ENCODE measurements at regions not wholly inside any gene's neighbourhood (a gene's known extent, or its start where the extent isn't known, plus 50 kb on each side); places are given as distances from the start of the nearest gene placed in this dataset.
"Not testable (repeated sequence)": the region's sequence is repeated elsewhere in the genome, so short reads cannot be mapped to it uniquely, and the experiment has no call there.

GRCh38 chr2:16932826-16933225 is 267.2 kb upstream of the CYRIA start:
- no peak for DNase-seq (ENCODE audit: low read depth)
- no peak for TF ChIP-seq CTCF (conservative IDR thresholded peaks at IDR 0.05; ENCODE audit: low read depth, low read length)
- no peak overlapping the region for H3K4me3 ChIP-seq (ENCODE audit: low read depth, low read length)

- DNase-seq (ENCODE audit: low read depth): no peak
- H3K4me3 ChIP-seq (ENCODE audit: low read depth, low read length): no peak overlapping the region
- no peak for TF ChIP-seq CTCF (conservative IDR thresholded peaks at IDR 0.05; ENCODE audit: low read depth, low read length)
Observed at GRCh38 chr2:16931441-16931840, 265.8 kb upstream of the CYRIA start.

GRCh38 chr2:16927398-16927797 is 261.8 kb upstream of the CYRIA start:
- no peak overlapping the region for H3K4me3 ChIP-seq (ENCODE audit: low read depth, low read length)
- no peak for TF ChIP-seq CTCF (conservative IDR thresholded peaks at IDR 0.05; ENCODE audit: low read depth, low read length)
- no peak for DNase-seq (ENCODE audit: low read depth)

GRCh38 chr2:16925145-16925544 is 259.5 kb upstream of the CYRIA start:
- no peak for DNase-seq (ENCODE audit: low read depth)
- no peak for TF ChIP-seq CTCF (conservative IDR thresholded peaks at IDR 0.05; ENCODE audit: low read depth, low read length)
- H3K4me3 ChIP-seq (ENCODE audit: low read depth, low read length): no peak overlapping the region

GRCh38 chr2:16915341-16915755 is 249.7 kb upstream of the CYRIA start:
- not testable (repeated sequence) for DNase-seq (ENCODE audit: low read depth); H3K4me3 ChIP-seq (ENCODE audit: low read depth, low read length)

- H3K4me3 ChIP-seq (ENCODE audit: low read depth, low read length): no peak overlapping the region
- DNase-seq (ENCODE audit: low read depth): no peak
- no peak for TF ChIP-seq CTCF (conservative IDR thresholded peaks at IDR 0.05; ENCODE audit: low read depth, low read length)
Observed at GRCh38 chr2:16911746-16912145, 246.1 kb upstream of the CYRIA start.

- no peak for DNase-seq (ENCODE audit: low read depth)
- no peak overlapping the region for H3K4me3 ChIP-seq (ENCODE audit: low read depth, low read length)
- no peak for TF ChIP-seq CTCF (conservative IDR thresholded peaks at IDR 0.05; ENCODE audit: low read depth, low read length)
Observed at GRCh38 chr2:16908656-16909055, 243.0 kb upstream of the CYRIA start.
